ENCODE measurements at regions not wholly inside any gene's neighbourhood (a gene's known extent, or its start where the extent isn't known, plus 50 kb on each side); places are given as distances from the start of the nearest gene placed in this dataset.
"Not testable (repeated sequence)": the region's sequence is repeated elsewhere in the genome, so short reads cannot be mapped to it uniquely, and the experiment has no call there.

- TF ChIP-seq FOSL2 (IDR thresholded peaks at IDR 0.05) = no peak
- no peak for TF ChIP-seq FOSL2 (CRISPR knock-in tag; IDR thresholded peaks at IDR 0.05)
- 0 out of 4 replicates have a peak, but pooled peaks have one; percentile 12 to 15 for TF ChIP-seq CEBPB (IDR thresholded peaks at IDR 0.05)
- H3K4me3 ChIP-seq = no peak overlapping the region
- POLR2A ChIA-PET = no interaction called here
- FAIRE-seq (no peak), DNase-seq (ENCODE audit: low read depth in 1 of 2, low spot score in 1 of 2) (no peak), ATAC-seq (no peak)
- H3K4me1 ChIP-seq = peaks cover 13% of the 10 kb centered on the region
- CTCF ChIA-PET = no interaction called here
- no peaks in the 10 kb centered on the region for H3K9me3 ChIP-seq
- H3K4me2 ChIP-seq = no peak overlapping the region
- no peak overlapping the region for H3K27ac ChIP-seq
- WGBS (ENCODE audit: missing lambda C conversion rate) = 52% methylated on average over 12 of the region's 12 CpGs
Measured at GRCh38 chr2:8125741-8126711, 555.8 kb upstream of the ID2 start.

- FAIRE-seq = no peak
- ChIA-PET CTCF (no interaction called here), POLR2A (no interaction called here)
- no peak for ATAC-seq
- no peak overlapping the region for H3K4me2 ChIP-seq
- no peak for DNase-seq (ENCODE audit: low read depth in 1 of 2, low spot score in 1 of 2)
- H3K4me3 ChIP-seq = no peak overlapping the region
- no peak for TF ChIP-seq MYC (IDR thresholded peaks at IDR 0.05; ENCODE audit: borderline replicate concordance, low read length)
- WGBS (ENCODE audit: missing lambda C conversion rate) = 58% methylated on average over 3 of the region's 3 CpGs
- no peak overlapping the region for H3K27ac ChIP-seq
- H3K4me1 ChIP-seq = peaks cover 6% of the 10 kb centered on the region
- no peaks in the 10 kb centered on the region for H3K9me3 ChIP-seq
Measured at GRCh38 chr2:8126783-8127182, 555.1 kb upstream of the ID2 start.

- ATAC-seq = not testable (repeated sequence)
- WGBS (ENCODE audit: missing lambda C conversion rate) = 36% methylated on average over 4 of the region's 5 CpGs
Measured at GRCh38 chr2:8131423-8131822, 550.4 kb upstream of the ID2 start.

GRCh38 chr2:8132351-8132831, 549.5 kb upstream of the ID2 start:
- DNase-seq (ENCODE audit: low read depth in 1 of 2, low spot score in 1 of 2) (no peak), FAIRE-seq (no peak), ATAC-seq (peak in 1 of 2 experiments; percentile 34; a peak in 3 of 6 replicates)
- Histone ChIP-seq H3K27ac (no peak overlapping the region), H3K4me2 (no peak overlapping the region), H3K4me1 (no peaks in the 10 kb centered on the region), H3K4me3 (no peak overlapping the region), H3K9me3 (0 out of 3 replicates have a peak, but pooled peaks cover 4% of the 10 kb centered on the region)
- 66% methylated on average over 14 of the region's 14 CpGs for WGBS (ENCODE audit: missing lambda C conversion rate)
- peak; percentile 59 for TF ChIP-seq MAFK (IDR thresholded peaks at IDR 0.05; ENCODE audit: partially characterized antibody)
- TF ChIP-seq RCOR1 (IDR thresholded peaks at IDR 0.05; ENCODE audit: low read depth, low read length) = no peak
- no peak for TF ChIP-seq CHD2 (IDR thresholded peaks at IDR 0.05; ENCODE audit: low read length, partially characterized antibody)
- POLR2A ChIA-PET = no interaction called here
- CTCF ChIA-PET = no interaction called here

More at GRCh38 chr2:8131423-8131822, 550.4 kb upstream of the ID2 start:
- H3K4me3 ChIP-seq; H3K27ac ChIP-seq; CTCF ChIA-PET; FAIRE-seq; H3K9me3 ChIP-seq; H3K4me1 ChIP-seq; POLR2A ChIA-PET; DNase-seq (ENCODE audit: low read depth in 1 of 2, low spot score in 1 of 2); H3K4me2 ChIP-seq: not testable (repeated sequence)

- ATAC-seq = no peak; a peak in 1 of 6 replicates
- 68% methylated on average over 9 of the region's 9 CpGs for WGBS (ENCODE audit: missing lambda C conversion rate)
- 0 out of 3 replicates have a peak, but pooled peaks cover 4% of the 10 kb centered on the region for H3K9me3 ChIP-seq
Measured at GRCh38 chr2:8132879-8133278, 549.0 kb upstream of the ID2 start.

More at GRCh38 chr2:8132879-8133278, 549.0 kb upstream of the ID2 start:
- Histone ChIP-seq H3K4me1 (no peaks in the 10 kb centered on the region), H3K27ac (no peak overlapping the region), H3K4me2 (no peak overlapping the region), H3K4me3 (no peak overlapping the region)
- ChIA-PET POLR2A (no interaction called here), CTCF (interaction anchor here (0.7 kb wide), 1 partner anchor 544 kb away, joined by 3 read pairs; no protein-coding TSS in a partner anchor)
- FAIRE-seq (no peak), DNase-seq (ENCODE audit: low read depth in 1 of 2, low spot score in 1 of 2) (no peak)
- TF ChIP-seq POLR2AphosphoS2 (conservative IDR thresholded peaks at IDR 0.05; ENCODE audit: low read length) = no peak
- TF ChIP-seq MAZ (IDR thresholded peaks at IDR 0.05; ENCODE audit: borderline replicate concordance, low read depth, low read length) = no peak
- TF ChIP-seq PBX3 (IDR thresholded peaks at IDR 0.05) = no peak
- TF ChIP-seq ZC3H11A (IDR thresholded peaks at IDR 0.05) = no peak
- TF ChIP-seq FOXS1 (CRISPR knock-in tag; IDR thresholded peaks at IDR 0.05) = no peak
- no peak for TF ChIP-seq BHLHE40 (IDR thresholded peaks at IDR 0.05; ENCODE audit: low read depth, low read length)
- TF ChIP-seq POLR2A (IDR thresholded peaks at IDR 0.05; ENCODE audit: low read length) = no peak
- TF ChIP-seq FOSL2 (IDR thresholded peaks at IDR 0.05) = no peak
- no peak for TF ChIP-seq FOSL2 (CRISPR knock-in tag; IDR thresholded peaks at IDR 0.05)
- no peak for TF ChIP-seq ZSCAN20 (CRISPR knock-in tag; IDR thresholded peaks at IDR 0.05)
- TF ChIP-seq JUNB (IDR thresholded peaks at IDR 0.05) = no peak
- no peak for TF ChIP-seq NPAS2 (CRISPR knock-in tag; IDR thresholded peaks at IDR 0.05; ENCODE audit: borderline replicate concordance)
- no peak for TF ChIP-seq HDAC2 (IDR thresholded peaks at IDR 0.05)
- TF ChIP-seq RCOR1 (IDR thresholded peaks at IDR 0.05; ENCODE audit: low read depth, low read length) = no peak
- no peak for TF ChIP-seq TFCP2L1 (CRISPR knock-in tag; IDR thresholded peaks at IDR 0.05)
